ENCODE measurements at regions not wholly inside any gene's neighbourhood (a gene's known extent, or its start where the extent isn't known, plus 50 kb on each side); places are given as distances from the start of the nearest gene placed in this dataset.
A peak's percentile ranks its signal among the peaks of the same experiment; 100 is the strongest.

DNA sequence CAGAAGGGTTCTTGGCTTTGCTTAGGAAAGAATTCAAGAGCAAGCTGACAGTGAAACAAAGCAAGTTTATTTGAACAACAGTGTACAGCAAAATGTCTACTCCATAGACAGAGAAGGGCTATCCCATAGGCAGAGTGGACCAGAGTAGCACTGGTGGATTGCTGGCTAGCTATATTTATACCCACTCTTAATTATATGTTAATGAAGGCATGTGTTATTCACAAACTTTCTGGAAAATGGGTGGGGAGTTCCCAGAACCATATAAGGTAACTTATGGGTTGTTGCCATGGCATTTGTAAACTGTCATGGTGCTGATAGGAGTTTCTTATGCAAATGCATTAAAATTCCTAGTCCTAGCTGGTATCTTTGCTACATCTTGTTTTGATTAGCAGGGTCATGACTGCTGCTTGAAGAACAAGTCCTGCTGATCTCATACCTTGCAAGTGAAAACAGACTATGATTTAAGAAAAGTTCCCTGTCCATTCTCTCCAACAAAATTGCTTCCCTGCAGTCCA lies 330.5 kb downstream of the BUD13 start:
- no peak for DNase-seq (ENCODE audit: low spot score)

- DNase-seq (ENCODE audit: low spot score) = no peak
Measured at GRCh38 chr11:116439361-116439677, 333.5 kb downstream of the BUD13 start.

DNA sequence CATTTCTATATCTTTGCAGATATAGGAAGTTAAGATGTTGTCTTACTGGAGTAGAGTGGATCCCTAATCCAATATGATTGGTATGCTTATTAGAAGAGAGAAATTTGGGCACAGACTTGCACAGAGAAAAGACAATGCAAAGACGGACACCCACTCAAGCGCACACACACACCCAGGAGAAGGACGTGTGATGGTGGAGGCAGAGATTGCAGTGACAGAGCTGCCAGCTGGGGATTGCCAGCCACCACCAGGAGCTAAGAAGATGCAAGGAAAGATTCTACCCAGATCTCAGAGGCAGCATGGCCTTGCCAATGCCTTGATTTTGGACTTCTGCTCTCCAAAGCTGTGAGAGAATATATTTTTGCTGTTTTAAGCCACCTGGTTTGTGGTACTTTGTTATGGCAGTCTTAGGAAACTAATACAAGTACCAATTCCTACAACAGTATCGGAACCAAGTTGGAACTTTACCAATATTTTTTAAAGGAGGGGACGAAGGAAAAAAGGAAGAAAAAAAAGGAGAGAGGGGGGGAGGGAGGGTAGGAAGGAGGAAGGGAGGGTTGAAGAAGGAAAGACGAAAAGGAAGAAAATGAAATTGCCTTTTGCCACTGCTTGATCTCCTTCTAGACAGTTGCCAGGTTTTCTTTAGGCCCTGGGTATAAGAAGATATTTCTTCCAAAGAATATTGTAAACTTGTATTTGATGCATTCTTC lies 334.0 kb downstream of the BUD13 start:
- DNase-seq (ENCODE audit: low spot score) = no peak

GRCh38 chr11:116434986-116435385 lies 337.8 kb downstream of the BUD13 start:
- DNase-seq (ENCODE audit: low spot score) = no peak

DNA sequence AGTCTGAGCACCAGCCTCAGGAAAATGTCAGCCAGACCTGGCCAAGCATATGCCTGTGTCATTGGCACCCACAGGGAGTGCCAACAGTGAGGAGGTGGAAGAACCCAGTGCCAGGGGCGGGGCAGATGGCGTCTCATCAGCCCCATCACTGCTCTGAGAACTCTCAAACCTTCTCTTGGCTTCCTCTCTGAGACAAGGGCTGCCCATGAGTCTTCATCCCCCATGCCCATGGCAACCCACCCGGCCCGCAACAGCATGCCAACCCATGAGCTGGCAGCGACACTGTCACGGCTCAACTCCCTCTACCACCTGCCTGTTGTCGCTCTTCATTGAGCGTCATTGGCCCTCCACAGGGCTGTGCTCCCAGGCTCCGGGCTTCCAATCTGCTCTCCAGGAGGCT lies 340.5 kb downstream of the BUD13 start:
- DNase-seq (ENCODE audit: low spot score) = no peak

DNA sequence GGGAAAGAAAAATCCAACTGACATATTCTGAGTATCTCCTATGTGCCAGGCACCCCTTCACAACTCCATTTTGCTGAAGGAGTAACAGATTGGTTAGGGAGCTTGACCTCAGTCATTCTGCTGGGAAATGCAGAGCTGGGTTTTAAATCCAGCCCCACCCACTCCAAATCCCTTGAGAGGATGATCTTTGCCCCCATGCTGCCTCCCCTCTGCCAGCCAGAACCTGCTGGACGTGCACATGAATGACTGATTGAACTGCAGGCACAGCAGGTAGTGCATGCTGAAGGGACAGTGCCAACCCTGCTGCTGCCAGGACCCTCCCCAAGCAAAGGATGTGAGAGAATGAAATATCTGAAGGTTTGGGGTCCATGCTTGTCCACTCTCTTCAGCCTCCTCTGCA lies 340.9 kb downstream of the BUD13 start:
- no peak for DNase-seq (ENCODE audit: low spot score)

- no peak for DNase-seq (ENCODE audit: low spot score)
Measured at GRCh38 chr11:116428638-116428975, 344.2 kb downstream of the BUD13 start.

GRCh38 chr11:116427903-116428637 lies 344.7 kb downstream of the BUD13 start:
- peak; percentile 80 for DNase-seq (ENCODE audit: low spot score)

DNA sequence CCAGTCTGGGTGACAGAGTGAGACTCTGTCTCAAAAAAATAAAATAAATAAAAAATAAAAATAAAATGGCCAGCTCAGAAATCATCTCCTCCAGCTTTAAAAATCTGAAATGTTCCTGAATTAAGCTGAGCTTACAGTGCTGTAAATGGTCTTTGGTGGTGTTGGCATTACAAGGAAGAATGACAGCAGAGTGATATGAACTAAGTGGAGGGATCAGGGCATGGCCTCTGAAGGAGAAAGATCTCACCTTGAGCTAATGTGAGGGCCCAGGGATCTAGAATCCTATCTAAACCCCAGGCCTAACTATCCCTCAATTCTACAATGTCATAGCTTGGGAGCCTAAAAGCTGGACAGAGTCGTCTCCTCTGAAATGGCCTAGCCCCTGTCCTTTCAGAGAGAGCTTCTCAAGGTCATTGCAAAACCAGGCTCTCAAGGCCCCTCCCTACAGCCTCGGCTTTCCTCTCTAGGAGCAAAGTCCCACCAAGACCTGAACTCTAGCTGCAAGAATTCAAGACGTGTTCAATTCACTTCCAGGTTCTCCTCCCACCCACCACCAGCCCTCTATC lies 345.4 kb downstream of the BUD13 start:
- no peak for DNase-seq (ENCODE audit: low spot score)

DNA sequence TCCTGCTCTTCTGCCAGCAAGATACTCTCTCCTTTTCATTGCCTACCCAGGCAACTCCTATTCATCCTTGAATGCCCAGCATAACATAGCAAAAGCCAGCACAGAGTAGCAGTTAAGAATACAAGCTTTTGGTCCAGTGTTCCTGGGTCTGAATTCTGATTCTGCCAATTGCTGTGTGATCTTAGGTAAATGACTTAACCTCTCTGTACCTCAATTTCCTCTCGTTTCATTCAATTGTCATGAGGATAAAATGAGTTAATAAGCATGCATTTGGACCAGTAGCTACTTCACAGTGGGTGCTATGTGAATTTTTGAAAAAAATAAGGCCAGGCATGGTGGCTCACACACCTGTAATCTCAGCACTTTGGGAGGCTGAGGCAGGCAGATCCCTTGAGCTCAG lies 346.0 kb downstream of the BUD13 start:
- DNase-seq (ENCODE audit: low spot score) = no peak

GRCh38 chr11:116424615-116425261 lies 348.0 kb downstream of the BUD13 start:
- DNase-seq (ENCODE audit: low spot score) = peak; percentile 42

- no peak for DNase-seq (ENCODE audit: low spot score)
Measured at GRCh38 chr11:116422956-116423600, 349.7 kb downstream of the BUD13 start.

DNA sequence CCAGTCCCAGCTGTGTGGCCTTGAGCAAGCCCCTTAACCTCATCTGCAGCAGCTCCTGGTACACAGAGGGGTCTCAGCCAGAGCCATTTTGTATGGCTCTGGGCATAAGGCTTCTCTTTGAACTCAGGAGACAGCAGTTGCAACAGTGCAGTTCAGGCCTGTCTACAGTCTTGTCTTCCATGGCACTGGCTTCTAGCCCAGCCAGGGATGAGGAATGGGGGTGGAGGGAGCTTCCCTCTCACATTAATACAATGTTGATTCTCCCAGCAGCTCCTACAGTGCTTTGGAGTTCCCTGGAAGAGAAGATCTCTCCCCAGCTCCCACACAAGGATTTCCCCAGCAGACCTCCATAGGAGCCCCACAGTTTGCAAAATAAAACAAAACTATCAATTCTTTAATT lies 350.2 kb downstream of the BUD13 start:
- DNase-seq (ENCODE audit: low spot score) = no peak

DNA sequence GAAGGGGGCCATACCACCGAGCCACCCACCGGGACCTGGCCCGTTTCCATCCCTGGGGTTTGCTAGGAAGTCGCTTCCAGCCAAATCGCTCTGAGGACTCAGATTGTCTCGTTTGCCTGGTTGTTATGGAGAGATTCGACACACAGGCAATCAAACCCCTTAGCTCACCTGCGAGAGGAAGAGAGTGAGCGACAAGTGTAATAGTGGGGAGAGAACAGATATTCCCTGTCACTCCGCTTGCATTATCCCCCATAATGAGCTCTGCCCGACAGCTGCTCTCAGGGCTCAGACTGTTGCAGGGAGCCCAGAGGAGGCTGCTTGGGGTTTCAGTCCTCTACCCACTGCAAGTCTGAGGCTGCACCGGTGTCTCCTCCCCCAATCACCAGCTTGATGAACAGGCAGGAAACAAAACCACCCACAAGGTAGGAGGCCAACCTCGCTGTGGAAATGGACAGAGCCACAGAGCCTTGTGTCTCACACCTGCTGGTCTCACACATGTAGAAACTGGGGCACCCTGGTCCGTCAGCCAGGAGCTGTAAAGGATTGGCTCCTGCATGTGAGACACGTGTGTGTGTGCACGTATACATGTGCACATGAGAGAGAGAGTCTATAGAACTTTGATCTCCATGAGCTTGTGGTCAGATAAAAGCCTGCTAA lies 351.1 kb downstream of the BUD13 start:
- DNase-seq (ENCODE audit: low spot score) = peak; percentile 69

DNA sequence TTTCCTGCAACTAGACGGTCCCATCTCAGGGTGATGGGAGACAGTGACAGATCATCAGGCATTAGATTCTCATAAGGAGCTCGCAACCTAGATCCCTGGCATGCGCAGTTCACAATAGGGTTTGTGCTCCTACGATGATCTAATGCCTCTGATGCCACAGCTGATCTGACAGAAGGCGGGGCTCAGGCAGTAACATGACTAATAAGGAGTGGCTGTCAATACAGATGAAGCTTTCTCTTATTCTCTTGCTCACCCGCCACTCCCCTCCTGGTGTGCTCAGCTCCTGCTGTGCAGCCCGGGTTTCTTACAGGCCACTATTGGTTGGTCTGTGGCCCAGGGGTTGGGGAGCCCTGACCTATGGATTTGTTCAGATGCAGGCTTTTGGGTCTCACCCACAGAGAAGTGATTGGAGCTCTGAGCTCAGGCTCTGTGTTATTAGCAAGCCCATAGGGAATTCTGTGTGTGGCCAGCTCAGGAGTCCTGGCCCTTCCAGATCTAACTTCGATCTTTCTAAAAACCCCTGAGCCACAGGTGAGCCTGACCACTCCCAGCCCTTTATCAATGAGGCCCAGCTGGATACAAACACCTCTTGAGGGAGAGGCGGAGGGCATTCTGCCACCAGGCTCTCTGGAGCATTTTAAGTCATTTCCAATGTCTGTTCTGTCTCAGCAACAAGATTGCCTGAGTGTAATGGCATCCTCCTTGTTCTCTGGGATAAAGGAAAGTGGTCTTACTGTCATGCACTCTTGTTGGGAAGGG lies 351.8 kb downstream of the BUD13 start:
- DNase-seq (ENCODE audit: low spot score) = peak; percentile 90

DNA sequence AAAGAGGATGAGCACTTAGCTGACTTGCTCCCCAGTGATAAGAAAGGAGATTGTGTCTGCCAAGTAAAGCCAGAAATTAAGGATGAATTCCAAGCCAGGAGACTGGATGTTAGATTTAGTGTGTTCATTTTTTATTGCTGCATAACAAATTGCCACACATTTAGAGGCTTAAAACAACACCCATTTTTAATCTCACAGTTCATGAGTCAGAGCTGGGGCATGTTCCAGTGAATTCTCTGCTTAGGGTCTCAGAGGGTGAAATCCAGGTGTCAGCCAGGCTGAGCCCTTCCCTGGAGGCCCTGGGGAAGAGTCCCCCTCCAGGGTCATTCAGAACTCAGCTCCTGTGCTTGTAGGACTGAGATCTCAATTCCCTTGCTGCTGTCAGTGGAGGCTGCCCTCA lies 352.8 kb downstream of the BUD13 start:
- no peak for DNase-seq (ENCODE audit: low spot score)

DNA sequence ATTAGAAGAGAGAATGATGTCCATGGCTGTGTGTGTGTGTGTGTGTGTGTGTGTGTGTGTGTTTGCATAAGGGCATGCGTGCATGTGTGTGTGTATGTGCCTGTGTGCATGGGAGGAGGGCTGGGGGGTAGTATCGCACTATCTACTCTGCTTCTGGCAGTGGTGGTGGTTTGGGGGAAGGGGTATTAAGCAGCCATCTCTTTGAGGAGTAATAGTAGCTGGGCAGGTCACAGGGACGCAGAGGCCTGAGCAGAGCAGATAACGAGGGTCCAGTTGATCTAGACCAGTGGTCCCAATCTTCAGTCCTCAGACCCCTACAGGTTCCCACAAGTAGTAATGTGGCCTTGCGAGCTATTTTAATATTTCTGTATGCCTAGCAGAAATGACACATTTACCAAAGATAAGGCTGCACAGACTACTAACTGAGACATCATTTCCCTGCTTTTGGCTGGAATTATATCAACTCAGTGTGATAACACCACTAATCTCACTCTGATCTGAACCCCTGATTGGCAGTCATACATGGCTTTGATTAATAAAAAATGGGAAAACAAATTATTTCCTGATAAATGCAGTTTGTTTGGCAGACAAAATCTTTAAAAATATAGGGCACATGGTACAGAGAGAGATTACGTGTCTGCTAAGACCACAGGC lies 354.3 kb downstream of the BUD13 start:
- DNase-seq (ENCODE audit: low spot score) = no peak

DNA sequence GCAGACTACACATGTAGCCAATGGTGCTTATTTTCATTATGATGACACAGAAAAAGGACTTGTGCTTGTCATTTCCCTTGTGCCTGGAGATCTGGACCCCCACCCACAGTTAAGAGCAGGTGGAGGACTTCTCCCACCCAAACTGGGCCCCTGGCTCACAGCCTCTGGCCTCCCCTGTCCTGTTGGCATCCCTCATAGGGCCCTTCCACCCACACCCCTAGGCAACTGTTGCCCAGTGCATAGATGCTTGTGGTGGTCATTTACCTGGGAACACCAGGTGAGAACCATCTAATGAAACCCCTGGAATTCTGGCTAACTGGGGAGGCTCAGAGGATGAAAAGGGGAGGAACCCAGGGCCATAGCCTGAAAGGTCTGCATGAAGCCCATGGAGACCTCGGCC lies 355.9 kb downstream of the BUD13 start:
- no peak for DNase-seq (ENCODE audit: low spot score)

DNA sequence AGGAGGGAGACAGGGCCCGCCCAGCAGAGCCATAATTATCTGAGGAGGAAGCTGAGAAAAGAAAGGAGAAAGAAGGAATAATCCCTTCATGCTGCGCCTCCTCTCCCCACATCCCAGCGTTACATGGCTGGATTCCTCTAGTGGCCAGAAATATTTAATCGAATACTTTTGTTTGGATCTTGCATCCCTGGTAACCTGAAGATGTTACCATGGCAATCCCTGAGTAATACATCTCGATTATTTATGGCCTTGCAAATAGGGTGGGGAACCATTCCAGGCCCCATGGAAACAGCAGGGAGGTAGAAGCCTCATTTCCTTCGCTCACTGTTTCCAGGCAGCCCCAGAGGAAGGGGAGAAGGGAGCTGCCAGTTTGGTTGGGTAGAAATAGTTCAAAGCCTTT lies 357.7 kb downstream of the BUD13 start:
- DNase-seq (ENCODE audit: low spot score) = no peak

DNA sequence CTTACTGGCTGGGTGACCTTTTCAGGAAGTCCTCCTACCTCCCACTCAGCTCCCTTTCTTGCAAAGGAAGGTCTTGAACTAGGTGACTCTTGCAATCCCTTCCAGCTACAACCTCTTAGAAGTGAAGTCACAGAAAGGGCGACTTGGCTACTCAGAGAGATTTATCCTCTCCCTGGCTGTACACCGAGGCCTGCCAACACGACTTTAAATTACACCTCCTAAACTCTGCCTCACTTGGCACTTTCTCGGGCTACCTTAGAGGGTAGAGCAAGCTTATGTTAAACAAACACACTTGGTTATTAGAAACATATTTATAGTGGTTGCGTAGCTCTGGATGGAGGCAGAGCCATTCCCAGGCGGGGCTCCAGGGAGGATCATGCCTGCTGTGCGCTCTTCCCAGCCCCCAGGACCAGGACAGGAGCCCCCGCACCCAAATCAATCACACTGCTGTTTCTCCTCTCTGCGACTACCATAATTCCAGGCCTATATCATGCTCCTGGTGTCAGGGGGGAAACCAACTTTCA lies 358.4 kb downstream of the BUD13 start:
- DNase-seq (ENCODE audit: low spot score) = no peak
